Caco-2 (cell line): ENCODE measurements at regions not wholly inside any gene's neighbourhood (a gene's known extent, or its start where the extent isn't known, plus 50 kb on each side); places are given as distances from the start of the nearest gene placed in this dataset.
"Not testable (repeated sequence)": the region's sequence is repeated elsewhere in the genome, so short reads cannot be mapped to it uniquely, and the experiment has no call there.

Experiments used
- BruUV-seq: library from RNA; stranded (reverse); fragments of 400-500 nt; replicated peaks from 2 replicates; lab custom pipeline; 2021; lab: Mats Ljungman, UMichigan
- CTCF ChIA-PET: fragments of 300-600 bp; sonication (Branson Sonifier 250); formaldehyde crosslinking; loops from one replicate; lab custom pipeline; 2022; ENCODE audit warnings: antibody characterized with exemption; lab: Charles Lee
- POLR2A ChIA-PET: fragments of 300-600 bp; sonication (Branson Sonifier 250); formaldehyde crosslinking; loops from one replicate; lab custom pipeline; 2022; ENCODE audit warnings: antibody characterized with exemption; lab: Charles Lee
- DNase-seq, 2 experiments: peaks; one replicate each; pipeline versions ENCODE4 v3.0.0 to v3.0.0-alpha.2; 2020 to 2022
- H3K27me3 ChIP-seq: replicated peaks from 2 replicates; pipeline ENCODE4 v1.6.0; 2011; ENCODE audit warnings: low read length; ENCODE audit not compliant: control insufficient read depth, insufficient read depth
- H3K36me3 ChIP-seq: 2 replicates; pipeline ENCODE4 v1.5.1; 2011; ENCODE audit warnings: low read length; ENCODE audit not compliant: control insufficient read depth, insufficient read depth
- H3K4me1 ChIP-seq: fragments of 250-450 bp; sonication (Bioruptor Pico); 2 replicates; pipeline ENCODE4 v1.5.1; 2020; ENCODE audit warnings: mild to moderate bottlenecking
- H3K4me3 ChIP-seq: 2 replicates; pipeline ENCODE4 v1.5.1; 2011; ENCODE audit warnings: low read depth, mild to moderate bottlenecking, control low read depth, low read length
- H3K9me3 ChIP-seq: fragments of 250-450 bp; sonication (Bioruptor Pico); 2 replicates; pipeline ENCODE4 v1.5.1; 2020; ENCODE audit warnings: mild to moderate bottlenecking, moderate library complexity
- H3K27ac Mint-ChIP-seq: one replicate; pipeline ENCODE4 v1.8.0; 2022; ENCODE audit warnings: mixed read lengths; ENCODE audit not compliant: unreplicated experiment
- H3K27me3 Mint-ChIP-seq: one replicate; pipeline ENCODE4 v1.8.0; 2022; ENCODE audit warnings: mixed read lengths; ENCODE audit not compliant: insufficient read depth, unreplicated experiment
- H3K36me3 Mint-ChIP-seq: one replicate; pipeline ENCODE4 v1.8.0; 2022; ENCODE audit warnings: mild to moderate bottlenecking, mixed read lengths; ENCODE audit not compliant: insufficient read depth, unreplicated experiment
- H3K4me1 Mint-ChIP-seq: one replicate; pipeline ENCODE4 v1.8.0; 2022; ENCODE audit warnings: low read depth, mixed read lengths; ENCODE audit not compliant: unreplicated experiment
- H3K4me3 Mint-ChIP-seq: one replicate; pipeline ENCODE4 v1.8.0; 2022; ENCODE audit warnings: mild to moderate bottlenecking, moderate library complexity, mixed read lengths; ENCODE audit not compliant: unreplicated experiment
- H3K9me3 Mint-ChIP-seq: one replicate; pipeline ENCODE4 v1.8.0; 2022; ENCODE audit warnings: mixed read lengths; ENCODE audit not compliant: unreplicated experiment
- CTCF ChIP-seq, 2 experiments: fragments of 200-600 bp in 1 of 2; IDR thresholded peaks; 1 replicate in 1 of 2; 2 replicates in 1 of 2; pipeline versions ENCODE4 v1.5.1 to v1.8.0; 2011 to 2022; ENCODE audit warnings: antibody characterized with exemption in 1 of 2, control low read depth in 1 of 2, inconsistent platforms in 1 of 2, low read depth in 1 of 2, low read length in 1 of 2, mild to moderate bottlenecking in 1 of 2, moderate library complexity in 1 of 2; ENCODE audit not compliant: insufficient read depth in 1 of 2, severe bottlenecking in 1 of 2, unreplicated experiment in 1 of 2
- intact Hi-C: fragments of 100-400 bp; cut with micrococcal nuclease; formaldehyde crosslinking; loops from one replicate; pipeline ENCODE4 v1.10.0; 2022; ENCODE audit not compliant: unreplicated experiment

GRCh38 chr12:107602446-107602845, 83.2 kb upstream of the PWP1 start:
- ChIA-PET CTCF (no interaction called here), POLR2A (no interaction called here)
- DNase-seq = no peak
- peaks cover 4% of the 10 kb centered on the region for H3K36me3 Mint-ChIP-seq
- no peak overlapping the region for H3K4me3 Mint-ChIP-seq
- Histone ChIP-seq H3K36me3 (no peaks in the 10 kb centered on the region), H3K4me1 (no peaks in the 10 kb centered on the region), H3K4me3 (no peak overlapping the region), H3K9me3 (no peaks in the 10 kb centered on the region), H3K27me3 (no peaks in the 10 kb centered on the region)
- H3K9me3 Mint-ChIP-seq = no peaks in the 10 kb centered on the region
- TF ChIP-seq CTCF (IDR thresholded peaks at IDR 0.05; ENCODE audit: insufficient read depth in 1 of 2, low read depth in 1 of 2, low read length in 1 of 2, severe bottlenecking in 1 of 2, unreplicated experiment in 1 of 2) = no peak
- H3K4me1 Mint-ChIP-seq = no peaks in the 10 kb centered on the region
- peaks cover 10% of the 10 kb centered on the region for H3K27me3 Mint-ChIP-seq
- intact Hi-C loops = no loop called here
- H3K27ac Mint-ChIP-seq = no peak overlapping the region
- BruUV-seq = no TSS peak

GRCh38 chr12:107605293-107605692, 80.3 kb upstream of the PWP1 start:
- Histone ChIP-seq H3K27me3 (no peaks in the 10 kb centered on the region), H3K4me1 (no peaks in the 10 kb centered on the region), H3K4me3 (no peak overlapping the region), H3K36me3 (no peaks in the 10 kb centered on the region), H3K9me3 (no peaks in the 10 kb centered on the region)
- POLR2A ChIA-PET = no interaction called here
- H3K27ac Mint-ChIP-seq = no peak overlapping the region
- intact Hi-C loops = loop anchor here (5.0 kb wide), 1 partner anchor 58 kb away; no protein-coding TSS in a partner anchor
- H3K9me3 Mint-ChIP-seq = no peaks in the 10 kb centered on the region
- DNase-seq = no peak
- CTCF ChIA-PET = interaction anchor here (1.0 to 1.3 kb wide), 2 partner anchors 474 to 475 kb away, joined by 3 to 4 read pairs; no protein-coding TSS in a partner anchor
- H3K36me3 Mint-ChIP-seq = peaks cover 4% of the 10 kb centered on the region
- no TSS peak for BruUV-seq
- TF ChIP-seq CTCF (IDR thresholded peaks at IDR 0.05; ENCODE audit: insufficient read depth in 1 of 2, low read depth in 1 of 2, low read length in 1 of 2, severe bottlenecking in 1 of 2, unreplicated experiment in 1 of 2) = no peak
- no peak overlapping the region for H3K4me3 Mint-ChIP-seq
- no peaks in the 10 kb centered on the region for H3K4me1 Mint-ChIP-seq
- peaks cover 10% of the 10 kb centered on the region for H3K27me3 Mint-ChIP-seq

- TF ChIP-seq CTCF (IDR thresholded peaks at IDR 0.05; ENCODE audit: insufficient read depth in 1 of 2, low read depth in 1 of 2, low read length in 1 of 2, severe bottlenecking in 1 of 2, unreplicated experiment in 1 of 2) = peak; percentile 84 to 91
- no peak overlapping the region for H3K4me3 Mint-ChIP-seq
- no peaks in the 10 kb centered on the region for H3K4me1 Mint-ChIP-seq
- peak; percentile 81 to 84 for DNase-seq
- no peak overlapping the region for H3K27ac Mint-ChIP-seq
- H3K4me3 ChIP-seq = no peak overlapping the region
- H3K36me3 Mint-ChIP-seq = no peaks in the 10 kb centered on the region
- H3K9me3 Mint-ChIP-seq = no peaks in the 10 kb centered on the region
- BruUV-seq = no TSS peak
- no peaks in the 10 kb centered on the region for H3K9me3 ChIP-seq
- intact Hi-C loops = loop anchor here (1.0 to 5.0 kb wide), 4 partner anchors 60 to 480 kb away; no protein-coding TSS in a partner anchor
- CTCF ChIA-PET = interaction anchor here (1.0 to 1.4 kb wide), 2 partner anchors 474 to 476 kb away, joined by 3 to 7 read pairs; no protein-coding TSS in a partner anchor
- H3K36me3 ChIP-seq = no peaks in the 10 kb centered on the region
- POLR2A ChIA-PET = no interaction called here
- no peaks in the 10 kb centered on the region for H3K4me1 ChIP-seq
- H3K27me3 Mint-ChIP-seq = peaks cover 7% of the 10 kb centered on the region
- no peaks in the 10 kb centered on the region for H3K27me3 ChIP-seq
Measured at GRCh38 chr12:107607464-107608392, 77.9 kb upstream of the PWP1 start.

GRCh38 chr12:107608779-107609178, 76.8 kb upstream of the PWP1 start:
- H3K4me1 Mint-ChIP-seq, POLR2A ChIA-PET, H3K36me3 Mint-ChIP-seq, H3K4me3 Mint-ChIP-seq, DNase-seq, H3K27me3 Mint-ChIP-seq, H3K36me3 ChIP-seq, H3K27ac Mint-ChIP-seq, H3K9me3 ChIP-seq, H3K4me1 ChIP-seq, H3K27me3 ChIP-seq, H3K4me3 ChIP-seq, H3K9me3 Mint-ChIP-seq, BruUV-seq, CTCF ChIA-PET: not testable (repeated sequence)
- intact Hi-C loops = loop anchor here (5.0 kb wide), 1 partner anchor 61 kb away; no protein-coding TSS in a partner anchor
